SKM-1 (cell line): ENCODE measurements at regions not wholly inside any gene's neighbourhood (a gene's known extent, or its start where the extent isn't known, plus 50 kb on each side); places are given as distances from the start of the nearest gene placed in this dataset.
A peak's percentile ranks its signal among the peaks of the same experiment; 100 is the strongest.
"Not testable (repeated sequence)": the region's sequence is repeated elsewhere in the genome, so short reads cannot be mapped to it uniquely, and the experiment has no call there.

ENCODE experiments used
- DNase-seq: peaks from one replicate; lab custom pipeline; 2025; ENCODE audit not compliant: unreplicated experiment; lab: John Stamatoyannopoulos, UW

DNA sequence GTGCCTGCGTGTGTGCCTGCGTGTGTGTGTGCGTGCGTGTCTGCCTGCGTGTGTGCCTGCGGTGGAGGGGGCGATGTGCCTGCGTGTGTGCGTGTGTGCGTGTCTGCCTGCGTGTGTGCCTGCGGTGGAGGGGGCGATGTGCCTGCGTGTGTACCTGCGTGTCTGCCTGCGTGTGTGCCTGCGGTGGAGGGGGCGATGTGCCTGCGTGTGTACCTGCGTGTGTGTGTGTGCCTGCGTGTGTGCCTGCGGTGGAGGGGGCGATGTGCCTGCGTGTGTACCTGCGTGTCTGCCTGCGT is 116.7 kb upstream of the ZNF516 start:
- not testable (repeated sequence) for DNase-seq

DNA sequence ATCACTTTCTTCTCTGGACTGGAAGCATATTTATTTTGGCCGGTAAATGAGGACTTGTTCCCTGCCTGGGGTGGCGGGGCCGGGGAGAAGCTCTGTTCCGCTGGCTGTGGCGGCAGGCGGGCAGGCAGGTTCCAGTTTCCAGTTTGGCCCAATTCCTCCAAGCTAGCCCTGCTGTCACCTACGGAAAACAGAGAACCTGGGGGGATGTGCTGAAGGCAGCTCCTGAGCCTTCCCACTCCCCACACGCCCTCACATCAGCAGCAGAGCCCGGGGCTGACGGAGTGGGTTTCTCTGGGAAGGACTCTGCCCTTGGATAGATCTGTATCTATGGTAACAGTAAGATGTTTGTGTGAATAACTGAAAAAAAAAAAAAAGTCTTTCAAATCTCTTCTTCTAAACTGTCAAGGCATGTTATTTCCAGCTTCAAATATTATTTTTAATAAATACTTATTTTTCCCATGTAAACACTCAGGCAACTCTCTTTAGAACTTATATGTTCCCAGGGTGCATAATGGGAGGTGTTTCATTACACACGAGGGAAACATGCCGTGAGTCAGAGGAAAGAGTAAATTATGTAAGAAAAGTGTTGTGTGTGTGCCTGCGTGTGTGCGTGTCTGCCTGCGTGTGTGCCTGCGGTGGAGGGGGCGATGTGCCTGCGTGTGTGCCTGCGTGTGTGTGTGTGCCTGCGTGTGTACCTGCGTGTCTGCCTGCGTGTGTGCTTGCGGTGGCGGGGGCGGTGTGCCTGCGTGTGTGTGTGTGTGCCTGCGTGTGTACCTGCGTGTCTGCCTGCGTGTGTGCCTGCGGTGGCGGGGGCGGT is 116.1 kb upstream of the ZNF516 start:
- DNase-seq: no peak

DNA sequence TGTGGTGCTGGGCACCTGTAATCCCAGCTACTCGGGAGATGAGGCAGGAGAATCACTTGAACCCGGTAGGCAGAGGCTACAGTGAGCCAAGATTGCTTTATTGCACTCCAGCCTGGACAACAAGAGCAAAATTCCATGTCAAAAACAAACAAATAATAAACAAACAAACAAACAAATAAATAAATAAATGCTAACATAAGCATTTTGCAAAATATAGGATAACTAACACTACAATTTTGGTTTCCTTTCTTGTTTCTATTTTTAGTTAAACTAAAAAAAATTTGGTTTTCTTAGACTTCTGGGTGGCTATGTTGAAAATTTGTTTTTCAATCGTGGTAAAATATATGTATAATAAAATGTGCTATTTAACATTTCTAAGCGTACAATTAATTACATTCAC is 115.0 kb upstream of the ZNF516 start:
- no peak for DNase-seq

DNA sequence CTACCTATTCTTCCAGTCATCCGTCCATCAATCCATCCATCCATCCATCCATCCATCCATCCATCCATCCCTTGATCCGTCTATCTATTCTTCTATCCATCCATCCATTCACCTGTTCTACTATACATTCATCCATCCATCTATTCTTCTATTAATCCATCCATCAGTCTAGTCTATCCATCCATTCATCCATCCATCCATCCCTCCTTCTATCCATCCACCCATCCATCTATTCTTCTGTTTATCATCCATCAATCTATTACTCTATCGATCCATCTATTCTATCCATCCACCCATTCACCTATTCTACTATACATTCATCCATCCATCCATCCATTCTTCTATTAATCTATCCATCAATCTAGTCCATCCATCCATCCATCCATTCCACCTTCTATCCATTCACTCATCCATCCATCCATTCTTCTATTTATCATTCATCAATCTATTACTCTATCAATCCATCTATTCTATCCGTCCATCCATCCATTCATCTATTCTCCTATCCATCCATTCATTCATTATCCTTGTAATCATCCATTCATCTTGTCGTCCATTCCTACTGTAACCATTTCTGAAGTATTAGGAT is 110.4 kb upstream of the ZNF516 start:
- DNase-seq: no peak

DNA sequence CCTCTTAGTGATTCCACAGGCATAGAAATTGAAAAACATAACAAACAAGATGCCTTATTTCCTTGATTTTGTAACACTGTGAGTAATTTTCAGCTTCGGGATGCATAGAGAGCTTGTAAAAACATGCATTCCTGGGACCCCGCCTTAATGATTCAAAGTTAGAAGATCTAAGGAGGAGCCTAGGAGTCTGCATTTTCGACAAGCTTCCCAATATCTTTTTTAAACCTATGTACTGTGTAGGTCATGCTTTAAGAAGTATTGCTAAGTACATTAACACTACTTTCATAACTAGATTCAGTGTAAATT is 109.8 kb upstream of the ZNF516 start:
- no peak for DNase-seq

DNA sequence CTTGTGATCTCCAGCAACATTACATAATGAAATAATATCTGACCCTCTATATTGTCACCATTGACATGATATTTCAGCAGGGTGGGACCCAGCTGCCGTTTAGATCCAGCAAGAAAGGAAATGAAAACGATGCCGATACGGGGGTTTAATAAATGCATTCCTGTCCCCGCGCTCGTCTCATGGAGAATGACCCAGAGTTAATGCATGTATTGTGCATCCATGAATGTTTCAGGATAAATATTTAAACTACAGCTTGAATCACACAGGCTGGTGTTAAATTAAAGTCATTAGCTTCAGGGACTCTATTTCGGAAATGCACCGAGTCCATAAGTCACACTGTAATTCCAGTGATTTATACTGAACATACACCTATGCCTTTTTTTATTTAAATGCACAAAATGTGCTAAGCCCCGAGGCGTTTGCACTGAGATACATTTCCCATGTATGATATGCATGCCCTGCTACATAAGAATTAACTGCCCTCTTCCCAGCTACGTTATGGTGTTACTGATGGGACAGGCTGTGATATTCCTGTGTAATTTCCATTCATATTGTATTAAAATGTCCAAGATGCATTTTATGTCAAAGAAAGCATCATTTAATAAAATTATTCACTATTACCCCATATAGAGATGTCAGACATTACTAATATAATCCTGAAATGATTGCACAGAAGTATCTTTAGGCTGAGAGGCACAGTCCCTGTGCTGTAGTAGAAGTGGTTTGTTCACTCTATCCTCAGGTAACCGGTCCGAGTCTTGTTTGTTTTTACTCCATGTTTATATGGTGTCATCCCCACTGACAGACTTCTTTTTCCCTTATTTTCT is 109.3 kb upstream of the ZNF516 start:
- DNase-seq: no peak

DNA sequence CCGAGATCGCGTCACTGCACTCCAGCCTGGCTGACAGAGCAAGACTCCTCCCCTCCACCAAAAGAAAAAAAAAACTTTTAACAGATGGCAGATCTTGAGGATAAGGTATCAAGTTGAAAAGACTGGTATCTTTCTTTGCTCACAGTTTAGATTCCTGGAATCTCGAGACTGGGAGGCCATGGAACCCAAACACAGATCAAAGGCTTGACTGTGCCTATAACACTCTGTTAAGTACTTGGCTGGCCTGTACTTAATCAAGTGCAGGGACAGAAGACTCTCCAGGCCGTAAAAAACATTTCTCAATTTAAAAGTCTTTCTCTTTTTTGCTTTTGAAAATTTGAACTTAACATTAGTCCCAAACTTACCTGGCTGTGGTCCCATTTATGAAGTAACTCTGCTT is 107.1 kb upstream of the ZNF516 start:
- no peak for DNase-seq

DNA sequence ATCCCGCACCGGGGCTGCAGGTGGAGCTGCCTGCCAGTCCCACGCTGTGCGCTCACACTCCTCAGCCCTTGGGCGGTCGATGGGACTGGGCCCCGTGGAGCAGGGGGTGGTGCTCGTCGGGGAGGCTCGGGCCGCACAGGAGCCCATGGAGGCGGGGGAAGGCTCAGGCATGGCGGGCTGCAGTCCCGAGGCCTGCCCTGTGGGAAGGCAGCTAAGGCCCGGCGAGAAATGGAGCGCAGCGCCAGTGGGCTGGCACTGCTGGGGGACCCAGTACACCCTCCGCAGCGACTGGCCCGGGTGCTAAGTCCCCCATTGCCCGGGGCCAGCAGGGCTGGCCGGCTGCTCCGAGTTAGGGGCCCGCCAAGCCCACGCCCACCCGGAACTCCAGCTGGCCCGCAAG is 105.0 kb upstream of the ZNF516 start:
- not testable (repeated sequence) for DNase-seq

DNA sequence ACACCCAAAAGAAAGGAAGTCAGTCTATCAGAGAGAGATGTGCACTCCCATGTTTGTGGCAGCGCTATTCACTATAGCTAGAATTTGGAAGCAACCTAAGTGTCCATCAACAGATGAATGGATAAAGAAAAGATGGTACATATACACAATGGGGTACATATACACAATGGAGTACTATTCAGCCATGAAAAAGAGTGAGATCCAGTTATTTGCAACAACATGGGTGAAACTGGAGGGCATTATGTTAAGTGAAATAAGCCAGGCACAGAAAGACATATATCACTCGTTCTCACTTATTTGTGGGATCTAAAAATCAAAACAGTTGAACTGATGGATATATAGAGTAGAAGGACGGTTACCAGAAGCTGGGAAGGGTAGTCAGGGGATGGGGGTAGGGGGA is 99.9 kb upstream of the ZNF516 start:
- DNase-seq: no peak

DNA sequence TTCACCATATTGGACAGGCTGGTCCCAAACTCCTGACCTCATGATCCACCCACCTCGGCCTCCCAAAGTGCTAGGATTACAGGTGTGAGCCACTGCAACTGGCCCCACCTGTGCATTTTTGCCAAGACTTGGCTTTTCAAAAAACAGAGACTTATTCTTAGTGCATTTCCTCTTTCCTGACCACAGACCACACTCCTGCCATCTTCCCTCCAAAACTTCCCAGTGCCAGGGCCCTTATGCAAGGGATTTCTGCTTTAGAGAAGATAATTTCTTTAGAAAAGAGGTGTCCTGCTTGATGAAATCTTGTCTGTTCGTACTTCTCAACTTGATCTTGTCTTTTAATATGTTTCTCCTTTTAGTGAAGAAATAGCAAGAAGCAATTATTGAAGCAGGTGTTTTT is 98.8 kb upstream of the ZNF516 start:
- DNase-seq: no peak

DNA sequence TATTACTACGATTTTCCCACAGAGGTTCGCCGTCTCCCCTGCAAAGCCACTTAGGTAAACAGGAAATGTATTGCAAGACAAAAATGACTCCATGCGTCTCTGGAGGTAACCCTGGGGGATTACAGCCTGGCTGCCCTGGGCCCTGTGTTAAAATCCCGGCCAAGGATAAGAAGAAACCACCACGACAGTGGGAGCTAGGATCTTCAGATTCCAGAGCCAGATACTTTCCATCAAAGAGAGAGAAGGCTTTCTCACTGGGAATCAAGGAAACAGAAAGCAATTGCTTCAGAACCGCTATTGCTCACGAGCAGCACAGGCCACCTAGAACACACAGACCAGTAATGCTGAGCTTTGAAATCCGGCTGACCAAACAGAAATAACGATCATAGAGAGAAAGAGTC is 97.9 kb upstream of the ZNF516 start:
- DNase-seq: no peak

DNA sequence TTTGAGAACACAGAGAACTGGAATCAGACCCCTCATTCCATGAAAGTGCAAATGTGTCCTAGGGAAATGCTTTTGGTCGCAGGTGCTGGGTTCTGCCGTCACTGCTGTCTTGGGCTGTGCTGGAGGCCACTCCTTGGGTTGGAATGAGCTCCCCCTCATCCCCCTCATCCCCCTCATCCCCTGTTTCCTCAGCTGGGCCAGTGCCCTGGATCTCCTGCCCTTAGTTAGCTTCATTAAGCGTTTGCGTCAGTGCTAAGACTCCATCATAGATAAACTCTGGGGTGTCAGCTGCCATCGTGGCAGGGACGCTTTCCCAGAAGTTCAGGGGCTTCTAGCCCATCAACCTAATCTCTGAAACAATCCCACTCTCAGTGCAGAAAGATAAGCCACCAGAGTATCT is 97.1 kb upstream of the ZNF516 start:
- DNase-seq: no peak

DNA sequence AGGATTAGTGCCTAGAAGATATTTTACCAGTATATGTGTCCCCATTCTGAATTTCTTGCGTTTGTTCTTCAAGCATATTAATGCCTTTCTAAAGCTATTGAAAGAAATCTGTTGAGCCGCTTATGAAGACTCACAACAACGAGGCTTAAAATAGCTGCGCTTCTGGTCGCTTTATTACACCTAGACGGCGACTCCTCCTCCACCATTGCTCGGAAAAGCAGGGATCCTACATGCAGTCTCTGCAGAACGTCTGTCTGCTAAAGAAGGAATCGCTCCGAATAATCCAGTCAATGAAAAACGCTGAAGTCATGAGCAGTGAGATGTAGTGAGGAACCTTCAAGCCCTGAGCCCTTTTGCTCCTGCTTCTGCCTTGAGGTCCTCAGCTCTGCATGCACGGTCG is 94.8 kb upstream of the ZNF516 start:
- no peak for DNase-seq

DNA sequence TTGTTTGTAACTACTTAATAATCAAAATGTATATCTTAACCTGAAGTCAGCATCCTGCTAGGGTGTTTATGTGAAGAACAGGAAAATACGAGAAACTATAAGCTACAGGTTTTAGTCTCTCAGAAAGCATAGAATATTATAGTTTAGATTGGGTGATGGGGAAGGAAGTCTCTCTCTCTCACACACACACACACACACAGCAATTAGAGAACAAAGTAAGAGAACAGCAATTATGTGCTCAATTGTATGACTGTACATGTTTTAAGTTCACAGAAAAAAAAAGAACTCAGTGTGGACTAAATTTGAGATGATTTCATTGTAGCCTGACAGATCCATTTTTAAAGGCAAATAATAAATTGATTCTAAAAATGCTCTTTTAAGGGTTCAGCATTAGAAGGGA is 94.3 kb upstream of the ZNF516 start:
- peak; percentile 20 for DNase-seq

DNA sequence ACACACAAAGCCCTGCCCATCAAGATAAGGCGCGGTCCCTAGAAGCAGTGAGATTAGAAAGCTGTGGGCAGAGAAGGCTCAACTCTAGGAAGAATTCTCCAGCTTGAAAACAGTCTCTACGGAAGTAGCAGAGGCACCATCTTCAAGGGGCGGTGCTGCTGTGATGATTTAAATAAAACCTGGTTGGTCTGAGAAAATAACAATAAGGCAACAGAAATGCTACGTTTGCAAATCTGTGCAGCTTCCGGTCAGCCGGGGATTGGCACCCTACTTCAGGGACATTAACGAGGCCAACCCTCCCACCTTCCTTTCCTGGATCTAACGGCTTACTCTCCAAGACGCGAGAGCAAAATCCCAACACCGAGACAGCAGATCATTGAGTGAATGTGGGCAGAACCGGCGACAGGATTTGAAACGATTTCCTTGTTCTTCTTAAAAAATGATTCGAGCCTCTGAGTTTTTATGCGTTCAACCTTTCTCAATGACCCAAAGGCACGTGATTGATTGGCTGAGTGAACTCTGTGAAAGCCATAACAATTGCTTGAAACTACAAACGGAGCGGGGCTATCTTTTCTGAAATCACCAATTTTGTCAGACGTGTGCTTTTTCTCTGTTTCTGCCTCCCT is 93.7 kb upstream of the ZNF516 start:
- DNase-seq: no peak

DNA sequence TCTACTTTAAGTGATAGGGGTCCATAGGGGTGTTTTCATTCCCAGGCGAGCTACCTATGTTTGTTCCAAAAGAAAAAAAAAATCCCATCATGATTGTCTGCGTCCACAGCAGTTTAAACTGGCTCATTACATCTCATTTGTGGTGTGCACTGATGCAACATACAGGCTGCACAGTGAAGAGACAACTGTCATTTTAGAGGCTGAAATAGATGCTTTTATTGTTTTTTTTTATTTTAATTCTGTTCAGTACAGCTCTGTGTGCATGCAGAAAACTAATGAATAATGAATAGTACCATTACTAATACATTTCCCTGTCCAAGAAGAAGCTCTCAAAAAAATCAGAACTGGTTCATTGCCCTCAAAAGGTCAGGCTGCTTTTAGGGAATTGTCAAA is 92.8 kb upstream of the ZNF516 start:
- no peak for DNase-seq

DNA sequence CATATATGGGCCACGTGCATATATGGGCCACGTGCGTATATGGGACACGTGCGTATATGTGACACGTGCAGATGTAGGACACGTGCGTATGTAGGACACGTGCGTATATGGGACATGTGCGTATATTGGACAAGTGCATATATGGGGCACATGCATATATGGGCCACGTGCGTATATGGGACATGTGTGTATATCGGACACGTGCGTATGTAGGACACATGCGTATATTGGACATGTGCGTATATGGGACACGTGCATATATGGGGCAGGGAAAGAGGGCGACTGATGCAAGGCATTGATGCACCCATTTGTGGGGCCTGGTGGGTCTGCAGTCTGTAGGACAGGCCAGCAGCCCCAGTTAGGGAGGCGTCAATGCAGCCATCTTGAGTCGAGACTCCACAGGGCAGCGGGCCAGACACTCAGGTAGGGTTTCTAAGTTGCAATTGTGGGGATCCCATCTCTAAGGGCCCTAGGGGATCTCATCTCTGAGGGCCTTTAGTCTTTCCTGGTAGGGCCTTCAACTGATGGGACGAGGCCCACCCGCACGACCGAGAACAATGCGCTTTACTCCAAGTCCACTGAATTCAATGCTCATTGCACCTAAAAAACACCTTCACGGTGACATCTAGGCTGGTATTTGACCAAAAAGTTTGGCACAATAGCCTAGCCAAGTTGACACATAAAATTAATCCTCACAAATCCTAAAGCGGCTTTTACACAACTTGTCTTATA is 92.3 kb upstream of the ZNF516 start:
- no peak for DNase-seq

DNA sequence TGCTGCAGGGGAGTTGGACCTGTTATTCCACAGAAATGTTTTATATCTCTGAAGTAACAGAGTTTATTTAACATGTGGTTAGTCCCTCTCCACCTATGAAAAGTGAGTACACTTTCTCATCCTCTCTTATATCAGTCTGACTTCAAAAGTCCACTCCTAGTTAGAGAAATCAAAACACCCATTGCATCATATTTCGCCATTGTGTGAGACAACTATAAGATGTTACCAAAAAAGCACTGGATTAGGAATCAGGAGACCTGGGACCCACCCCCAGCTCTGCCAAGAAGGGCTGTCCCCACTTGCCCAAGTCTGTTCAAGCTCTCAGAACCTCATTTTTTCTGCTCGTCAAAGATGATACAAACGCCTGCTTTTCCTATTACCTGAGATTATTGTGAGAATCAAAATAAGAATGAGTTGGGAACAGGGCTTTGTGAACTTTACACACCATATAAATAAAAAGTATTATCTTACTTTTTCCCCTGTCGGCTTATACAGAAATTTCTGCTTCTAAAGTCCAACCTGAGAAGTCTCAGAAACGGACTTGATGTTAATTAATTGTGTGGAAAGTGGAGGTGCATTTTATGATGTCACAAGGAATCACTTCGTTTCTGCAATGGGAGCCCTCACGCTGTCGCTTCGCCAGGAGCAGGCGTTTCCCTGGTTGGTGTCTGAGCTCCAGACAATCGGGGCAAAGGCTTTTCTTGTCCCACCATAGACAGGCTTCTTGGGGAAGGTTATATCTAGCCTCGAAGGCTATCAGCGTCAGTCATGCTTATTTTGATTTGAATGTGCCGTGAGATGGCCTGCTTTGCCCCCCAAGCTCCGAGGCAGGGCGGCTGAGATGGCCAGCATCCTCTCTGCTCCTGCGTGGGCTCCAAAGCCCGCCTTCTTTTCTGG is 89.6 kb upstream of the ZNF516 start:
- DNase-seq: no peak

DNA sequence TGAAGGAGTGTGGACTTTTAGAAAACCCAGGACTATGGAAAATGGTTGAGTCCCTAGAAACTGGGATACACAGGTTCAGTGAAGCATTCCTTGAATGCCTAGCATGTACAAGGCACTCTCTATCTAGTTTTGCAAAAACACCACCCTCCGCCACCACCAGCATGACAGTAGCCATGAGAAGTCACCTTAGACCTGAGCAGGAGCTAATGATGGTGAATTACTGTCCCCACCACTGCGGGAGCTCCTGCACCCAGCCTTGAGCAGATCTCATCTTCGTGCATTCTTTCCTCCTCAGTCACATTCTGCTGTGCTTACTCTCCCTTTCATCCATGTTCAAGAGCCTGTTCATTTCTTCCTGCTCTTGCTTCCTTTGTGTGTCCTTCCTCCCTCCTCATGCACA is 86.2 kb upstream of the ZNF516 start:
- no peak for DNase-seq

DNA sequence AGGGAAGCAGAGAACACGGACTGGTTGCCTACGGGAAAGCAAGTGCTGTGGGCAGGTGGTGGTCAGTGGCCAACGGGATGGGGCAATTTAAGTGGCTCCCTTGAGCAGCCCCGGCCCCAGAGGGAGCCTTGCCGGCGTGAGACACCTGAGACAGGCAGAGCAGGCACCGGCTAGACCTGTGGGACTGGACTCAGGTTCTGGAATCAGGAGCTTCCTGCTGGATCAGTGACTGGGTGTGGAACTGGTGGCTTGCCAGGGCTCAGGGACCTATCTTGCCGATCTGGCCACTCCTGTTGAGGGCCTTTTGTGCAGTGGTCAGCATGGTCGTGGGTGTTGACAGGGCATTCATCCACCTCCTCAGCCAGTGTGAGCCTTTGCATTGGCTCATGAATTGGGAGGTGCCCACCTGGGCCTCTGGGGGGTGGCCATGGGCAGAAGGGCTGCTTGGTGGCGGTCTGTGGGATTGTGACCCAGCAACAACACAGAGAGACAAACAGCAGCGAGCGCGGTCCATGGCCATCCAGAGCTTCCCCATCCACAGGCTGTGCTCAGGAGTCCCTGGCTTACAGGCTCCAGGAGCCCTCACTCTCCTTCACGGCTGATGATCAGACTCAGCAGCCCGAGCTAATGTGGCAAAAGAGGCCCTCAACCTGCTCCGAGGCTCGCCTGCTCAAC is 85.4 kb upstream of the ZNF516 start:
- no peak for DNase-seq
